Heart left ventricle (tissue), 16 donors: ENCODE measurements at regions not wholly inside any gene's neighbourhood (a gene's known extent, or its start where the extent isn't known, plus 50 kb on each side); places are given as distances from the start of the nearest gene placed in this dataset.

ENCODE experiments used
- ATAC-seq, 4 donors: fragments of 200-7000 bp; cut with Tn5 transposase; one replicate each; pipeline ENCODE4 v1.9.1; 2020 to 2022; ENCODE audit warnings: moderate library complexity in 4 of 4, mild to moderate bottlenecking in 3 of 4, moderate number of reproducible peaks in 1 of 4
- DNase-seq, 5 donors: peaks; one replicate each; pipeline ENCODE4 v3.0.0-alpha.2; 2020
- H3K27ac ChIP-seq, 12 donors: fragments of 200-600 bp; sonication (generic) in 4 of 12; one replicate each; pipeline versions ENCODE4 v1.5.0 to v1.8.0; 2016 to 2022; ENCODE audit warnings: mild to moderate bottlenecking in 2 of 12
- H3K27me3 ChIP-seq, 9 donors: fragments of 200-600 bp; sonication (generic) in 2 of 9; one replicate each; pipeline versions ENCODE4 v1.5.1 to v1.8.0; 2016 to 2022; ENCODE audit warnings: mild to moderate bottlenecking in 3 of 9
- H3K36me3 ChIP-seq, 9 donors: fragments of 200-600 bp; sonication (generic) in 2 of 9; one replicate each; pipeline versions ENCODE4 v1.5.0 to v1.8.0; 2018 to 2022; ENCODE audit warnings: mild to moderate bottlenecking in 2 of 9
- H3K4me1 ChIP-seq, 12 donors: fragments of 200-600 bp; sonication (generic) in 4 of 12; one replicate each; pipeline versions ENCODE4 v1.5.0 to v1.8.0; 2016 to 2022; ENCODE audit warnings: mild to moderate bottlenecking in 3 of 12
- H3K4me3 ChIP-seq, 12 donors: fragments of 200-600 bp; sonication (generic) in 4 of 12; one replicate each; pipeline versions ENCODE4 v1.5.0 to v1.8.0; 2017 to 2022; ENCODE audit warnings: mild to moderate bottlenecking in 9 of 12, moderate library complexity in 4 of 12
- H3K9me3 ChIP-seq, 12 donors: fragments of 200-600 bp; sonication (generic) in 4 of 12; one replicate each; pipeline versions ENCODE4 v1.5.0 to v1.8.0; 2016 to 2022; ENCODE audit warnings: mild to moderate bottlenecking in 1 of 12
- POLR2A ChIP-seq, 2 donors: fragments of 450-650 bp; IDR thresholded peaks; one replicate each; pipeline ENCODE4 v1.6.1; 2017; ENCODE audit warnings: antibody characterized with exemption in 2 of 2, mild to moderate bottlenecking in 2 of 2, moderate library complexity in 2 of 2
- WGBS, 4 donors: extraction: QIAGEN DNeasy Blood & Tissue Kit in 2 of 4; methylation state at CpG; one replicate each; pipeline versions ENCODE4 v1.1.5 to v1.1.7; 2013 to 2018; 5-methylcytosine and 5-hydroxymethylcytosine counted together
- intact Hi-C, 10 donors: fragments of 100-400 bp; cut with DNase I; formaldehyde crosslinking; loops; one replicate each; pipeline versions ENCODE4 v1.11.1 to v1.14.2; 2022
- TF ChIP-seq, protein P1 (sequence below), 12 donors: fragments of 200-600 bp; sonication (generic) in 4 of 12; IDR thresholded peaks; one replicate each; pipeline versions ENCODE4 v1.5.0 to v1.8.0; 2018 to 2022; ENCODE audit warnings: antibody characterized with exemption in 12 of 12, mild to moderate bottlenecking in 5 of 12
- donor health status: ischemic (EF 13 %, LVEDD 7.1; RV severe dilation, severe dysfunction).
- donor health status: healthy with polysubstance abuse.
- donor health status: DM: no; HTN: yes; CAD: no.
- donor health status: DM: no; HTN: no; CAD: no.
- donor health status: ischemic (EF 25% LVEDD 6.9; RV normal size, moderate dysfunction).
- donor health status: ischemic (EF 25% LVEDD 5.7; RV mildly dilated, moderate dysfunction).
- donor health status: healthy.
- donor health status: DM: yes; HTN: yes; CAD: no.
- donor health status: ischemic (EF 35%, LVEDD 5.7; RV mildly dilated, moderate dysfunction).
- donor health status: nonischemic (EF 11% LVEDD 7.7; RV severe dilation, severe dysfunction).
- donor health status: DM: yes; HTN: yes; CAD: no.
- donor health status: PGD.
- donor health status: ischemic (EF 29% LVEDD 5.4; RV normal size, mild dysfunction).
- donor health status: nonischemic (EF 23%, LVEDD 6.1; RV moderate dilation, normal function).

DNA sequence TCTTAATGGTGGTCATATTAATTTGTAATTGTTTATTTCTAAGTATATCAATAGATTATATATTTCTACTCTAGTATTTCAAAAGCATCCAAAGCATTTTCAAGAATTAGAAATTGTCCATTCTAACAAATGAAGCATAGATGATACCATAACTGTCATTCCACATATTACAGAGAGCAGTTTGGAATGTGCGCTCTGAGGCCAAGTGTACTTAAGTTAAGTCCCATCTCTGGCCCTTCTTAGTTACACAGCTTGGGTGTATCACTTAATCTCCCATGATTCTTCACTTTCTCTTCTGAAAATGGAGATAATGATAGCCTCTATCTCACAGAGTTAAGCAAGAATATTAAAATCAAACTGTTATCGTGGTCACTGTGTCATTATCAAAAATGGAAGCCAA is 281.1 kb downstream of the MRPL39 start:
- intact Hi-C loops, result no loop called here
- no peak for TF ChIP-seq POLR2A (IDR thresholded peaks at IDR 0.05)
- Histone ChIP-seq H3K4me1 (no peaks in the 10 kb centered on the region), H3K36me3 (no peaks in the 10 kb centered on the region), H3K27me3 (no peaks in the 10 kb centered on the region), H3K9me3 (no peaks in the 10 kb centered on the region), H3K27ac (no peak overlapping the region), H3K4me3 (no peak overlapping the region)
- WGBS, 4 donors, result 80 to 88% (median 84%) methylated on average over 2 of the region's 2 CpGs
- no peak for DNase-seq
- ATAC-seq, result no peak

- Histone ChIP-seq H3K27me3 (no peaks in the 10 kb centered on the region), H3K36me3 (no peaks in the 10 kb centered on the region), H3K27ac (no peak overlapping the region), H3K4me1 (no peaks in the 10 kb centered on the region), H3K4me3 (no peak overlapping the region), H3K9me3 (no peaks in the 10 kb centered on the region)
- ATAC-seq (no peak), DNase-seq (no peak)
- WGBS, 4 donors, result 79 to 86% (median 80%) methylated on average over 6 of the region's 6 CpGs
- intact Hi-C loops, result no loop called here
- TF ChIP-seq, protein P1, sequence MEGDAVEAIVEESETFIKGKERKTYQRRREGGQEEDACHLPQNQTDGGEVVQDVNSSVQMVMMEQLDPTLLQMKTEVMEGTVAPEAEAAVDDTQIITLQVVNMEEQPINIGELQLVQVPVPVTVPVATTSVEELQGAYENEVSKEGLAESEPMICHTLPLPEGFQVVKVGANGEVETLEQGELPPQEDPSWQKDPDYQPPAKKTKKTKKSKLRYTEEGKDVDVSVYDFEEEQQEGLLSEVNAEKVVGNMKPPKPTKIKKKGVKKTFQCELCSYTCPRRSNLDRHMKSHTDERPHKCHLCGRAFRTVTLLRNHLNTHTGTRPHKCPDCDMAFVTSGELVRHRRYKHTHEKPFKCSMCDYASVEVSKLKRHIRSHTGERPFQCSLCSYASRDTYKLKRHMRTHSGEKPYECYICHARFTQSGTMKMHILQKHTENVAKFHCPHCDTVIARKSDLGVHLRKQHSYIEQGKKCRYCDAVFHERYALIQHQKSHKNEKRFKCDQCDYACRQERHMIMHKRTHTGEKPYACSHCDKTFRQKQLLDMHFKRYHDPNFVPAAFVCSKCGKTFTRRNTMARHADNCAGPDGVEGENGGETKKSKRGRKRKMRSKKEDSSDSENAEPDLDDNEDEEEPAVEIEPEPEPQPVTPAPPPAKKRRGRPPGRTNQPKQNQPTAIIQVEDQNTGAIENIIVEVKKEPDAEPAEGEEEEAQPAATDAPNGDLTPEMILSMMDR (IDR thresholded peaks at IDR 0.05), result no peak
- TF ChIP-seq POLR2A (IDR thresholded peaks at IDR 0.05), result no peak
Observed at GRCh38 chr21:25324666-25325065, 282.6 kb downstream of the MRPL39 start.

- DNase-seq (no peak), ATAC-seq (no peak)
- intact Hi-C loops, result no loop called here
- Histone ChIP-seq H3K36me3 (no peaks in the 10 kb centered on the region), H3K9me3 (no peaks in the 10 kb centered on the region), H3K27ac (no peak overlapping the region), H3K4me1 (no peaks in the 10 kb centered on the region), H3K27me3 (no peaks in the 10 kb centered on the region), H3K4me3 (no peak overlapping the region)
- 55 to 65% (median 62%) methylated on average over 7 of the region's 7 CpGs for WGBS, 4 donors
- TF ChIP-seq, protein P1 (IDR thresholded peaks at IDR 0.05), result no peak
- TF ChIP-seq POLR2A (IDR thresholded peaks at IDR 0.05), result no peak
Observed at GRCh38 chr21:25323356-25323949, 283.8 kb downstream of the MRPL39 start.

GRCh38 chr21:25314247-25314646 is 293.0 kb downstream of the MRPL39 start:
- Histone ChIP-seq H3K27ac (no peak overlapping the region), H3K9me3 (peaks cover 0 to 25% (median 5%) of the 10 kb centered on the region in 12 donors), H3K4me1 (no peaks in the 10 kb centered on the region), H3K27me3 (no peaks in the 10 kb centered on the region), H3K4me3 (no peak overlapping the region), H3K36me3 (no peaks in the 10 kb centered on the region)
- intact Hi-C loops, result loop anchor here in 8 of 10 donors (5.0 to 10.0 kb wide), 2 partner anchors 417 to 419 kb away; no protein-coding TSS in a partner anchor
- DNase-seq (no peak), ATAC-seq (no peak)
- TF ChIP-seq, protein P1 (IDR thresholded peaks at IDR 0.05), result peak in 1 of 12 donors; percentile 0
- no peak for TF ChIP-seq POLR2A (IDR thresholded peaks at IDR 0.05)
- WGBS, 4 donors, result 66 to 74% (median 71%) methylated on average over 1 of the region's 1 CpG

DNA sequence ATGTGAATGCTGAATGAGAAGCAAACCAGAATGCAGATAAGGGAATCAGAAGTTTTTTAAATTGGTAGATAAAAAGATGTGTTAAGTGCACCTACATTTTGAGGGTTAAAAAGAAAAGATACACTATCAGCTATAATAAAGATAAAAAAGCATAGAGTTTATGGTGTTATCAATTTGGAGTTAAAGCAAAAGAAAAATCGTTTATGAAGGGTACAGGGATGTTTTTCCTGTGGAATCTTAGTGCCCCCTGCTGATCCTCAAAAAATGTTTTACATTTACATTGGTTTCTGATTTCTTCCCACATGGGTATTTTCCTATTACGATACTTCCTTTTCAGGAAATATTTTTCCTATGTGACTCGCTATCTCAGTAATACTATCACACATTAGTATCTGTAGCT is 293.5 kb downstream of the MRPL39 start:
- intact Hi-C loops, result loop anchor here in 8 of 10 donors (5.0 to 10.0 kb wide), 2 partner anchors 417 to 419 kb away; no protein-coding TSS in a partner anchor
- H3K27ac ChIP-seq, result no peak overlapping the region
- ATAC-seq, result no peak
- TF ChIP-seq POLR2A (IDR thresholded peaks at IDR 0.05), result no peak
- TF ChIP-seq, protein P1 (IDR thresholded peaks at IDR 0.05), result peak in 8 of 12 donors; percentile 10 to 42 (median 26)
- H3K4me1 ChIP-seq, result no peaks in the 10 kb centered on the region
- H3K36me3 ChIP-seq, result no peaks in the 10 kb centered on the region
- H3K4me3 ChIP-seq, result no peak overlapping the region
- 23 to 28% (median 26%) methylated on average over 3 of the region's 3 CpGs for WGBS, 4 donors
- DNase-seq, result no peak
- no peaks in the 10 kb centered on the region for H3K27me3 ChIP-seq
- peaks cover 0 to 29% (median 7%) of the 10 kb centered on the region in 12 donors for H3K9me3 ChIP-seq
